Smooth muscle cell (in vitro differentiated cells): ENCODE measurements at regions not wholly inside any gene's neighbourhood (a gene's known extent, or its start where the extent isn't known, plus 50 kb on each side); places are given as distances from the start of the nearest gene placed in this dataset.

Source experiments
- DNase-seq: peaks from one replicate; lab custom pipeline; 2025; ENCODE audit not compliant: unreplicated experiment; lab: John Stamatoyannopoulos, UW
- H2AFZ ChIP-seq: fragments of 200-600 bp; sonication (generic); 2 replicates; pipeline ENCODE4 v1.6.0; 2016; ENCODE audit warnings: antibody characterized with exemption, low read depth, mild to moderate bottlenecking
- H3F3A ChIP-seq: fragments of 200-600 bp; sonication (generic); 2 replicates; pipeline ENCODE4 v1.6.0; 2017; ENCODE audit warnings: antibody characterized with exemption, low read depth
- H3K27ac ChIP-seq: fragments of 200-600 bp; sonication (generic); 2 replicates; pipeline ENCODE4 v1.5.1; 2016; ENCODE audit warnings: low read depth, mild to moderate bottlenecking
- H3K27me3 ChIP-seq: fragments of 200-600 bp; sonication (generic); 2 replicates; pipeline ENCODE4 v1.6.1; 2016; ENCODE audit warnings: low read depth, mild to moderate bottlenecking
- H3K36me3 ChIP-seq: fragments of 200-600 bp; sonication (generic); 2 replicates; pipeline ENCODE4 v1.5.1; 2016; ENCODE audit warnings: low read depth
- H3K4me1 ChIP-seq: fragments of 200-600 bp; sonication (generic); 2 replicates; pipeline ENCODE4 v1.5.1; 2016; ENCODE audit warnings: low read depth
- H3K4me2 ChIP-seq: fragments of 200-600 bp; sonication (generic); 2 replicates; pipeline ENCODE4 v1.6.0; 2016; ENCODE audit warnings: mild to moderate bottlenecking
- H3K4me3 ChIP-seq: fragments of 200-600 bp; sonication (generic); 2 replicates; pipeline ENCODE4 v1.5.1; 2016; ENCODE audit warnings: mild to moderate bottlenecking
- H3K79me2 ChIP-seq: fragments of 200-600 bp; sonication (generic); 2 replicates; pipeline ENCODE4 v1.6.0; 2016; ENCODE audit warnings: low read depth, mild to moderate bottlenecking
- H3K9ac ChIP-seq: fragments of 200-600 bp; sonication (generic); 2 replicates; pipeline ENCODE4 v1.6.0; 2016; ENCODE audit warnings: low read depth
- H3K9me3 ChIP-seq: fragments of 200-600 bp; sonication (generic); replicated peaks from 2 replicates; pipeline ENCODE4 v1.5.1; 2016; ENCODE audit warnings: low read depth
- H4K20me1 ChIP-seq: fragments of 200-600 bp; sonication (generic); 2 replicates; pipeline ENCODE4 v1.6.0; 2016; ENCODE audit warnings: low read depth
- WGBS: methylation state at CpG from one replicate; pipeline ENCODE4 v1.1.7; 2016; ENCODE audit warnings: low lambda C conversion rate; 5-methylcytosine and 5-hydroxymethylcytosine counted together
- TF ChIP-seq, protein P1 (sequence below): fragments of 200-600 bp; sonication (generic); IDR thresholded peaks from 2 replicates; pipeline ENCODE4 v1.5.1; 2017; ENCODE audit warnings: borderline replicate concordance, mild to moderate bottlenecking, antibody characterized with exemption; ENCODE audit not compliant: insufficient read depth, poor library complexity, severe bottlenecking

DNA sequence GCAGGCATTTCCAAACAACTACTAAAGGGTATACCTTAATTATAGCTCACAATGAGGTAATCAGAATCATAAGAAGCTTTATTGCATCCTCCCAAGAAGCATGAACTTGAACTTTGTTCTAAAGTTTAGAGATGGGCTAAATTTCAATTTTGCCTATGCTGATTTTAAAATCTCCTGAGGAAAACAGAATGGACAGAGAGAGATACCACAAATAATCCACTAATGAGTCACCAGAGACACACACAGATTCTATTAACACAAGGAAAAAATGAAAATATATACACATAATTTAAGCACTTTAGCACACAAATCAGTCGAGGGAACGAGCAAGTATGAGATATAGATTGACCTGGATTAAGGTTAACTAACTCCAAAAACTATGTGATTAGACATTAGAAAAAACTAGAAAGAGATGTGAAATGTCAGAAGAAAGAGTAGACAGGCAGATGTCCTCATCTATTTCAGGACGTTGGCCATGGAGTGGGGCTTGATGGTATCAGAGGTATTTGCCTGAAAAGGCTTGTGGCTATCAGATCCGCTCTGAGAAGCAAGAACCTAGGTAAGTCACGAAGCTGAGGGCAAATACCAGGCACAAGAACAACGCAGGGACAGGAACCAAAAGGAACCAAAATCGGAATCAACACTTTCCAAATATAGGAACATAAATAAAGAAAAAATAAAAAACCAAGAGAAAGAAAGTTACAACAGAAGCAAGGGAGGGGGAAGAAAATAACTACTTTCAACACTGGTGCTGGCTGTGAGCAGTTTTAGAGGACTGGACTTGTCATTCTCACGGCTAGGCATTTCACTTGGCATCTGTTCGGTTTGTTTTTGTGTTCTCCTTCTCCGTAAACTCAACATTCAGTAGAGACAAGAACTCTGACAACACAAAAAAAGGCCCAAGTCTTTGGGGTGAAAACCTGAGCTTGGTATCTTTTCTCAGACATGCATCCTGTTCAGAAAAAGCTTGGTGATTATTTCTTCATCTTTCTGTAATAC lies 294.6 kb upstream of the PUM3 start:
- Histone ChIP-seq H4K20me1 (no peaks in the 10 kb centered on the region), H3K4me2 (peak overlapping the region; percentile 53), H3K27ac (no peak overlapping the region), H3K36me3 (no peaks in the 10 kb centered on the region), H3K4me3 (no peak overlapping the region), H3K27me3 (no peaks in the 10 kb centered on the region), H3F3A (no peaks in the 10 kb centered on the region), H3K79me2 (no peaks in the 10 kb centered on the region), H3K9ac (no peak overlapping the region), H3K9me3 (no peaks in the 10 kb centered on the region), H2AFZ (peak overlapping the region; percentile 42), H3K4me1 (no peaks in the 10 kb centered on the region)
- TF ChIP-seq, protein P1, sequence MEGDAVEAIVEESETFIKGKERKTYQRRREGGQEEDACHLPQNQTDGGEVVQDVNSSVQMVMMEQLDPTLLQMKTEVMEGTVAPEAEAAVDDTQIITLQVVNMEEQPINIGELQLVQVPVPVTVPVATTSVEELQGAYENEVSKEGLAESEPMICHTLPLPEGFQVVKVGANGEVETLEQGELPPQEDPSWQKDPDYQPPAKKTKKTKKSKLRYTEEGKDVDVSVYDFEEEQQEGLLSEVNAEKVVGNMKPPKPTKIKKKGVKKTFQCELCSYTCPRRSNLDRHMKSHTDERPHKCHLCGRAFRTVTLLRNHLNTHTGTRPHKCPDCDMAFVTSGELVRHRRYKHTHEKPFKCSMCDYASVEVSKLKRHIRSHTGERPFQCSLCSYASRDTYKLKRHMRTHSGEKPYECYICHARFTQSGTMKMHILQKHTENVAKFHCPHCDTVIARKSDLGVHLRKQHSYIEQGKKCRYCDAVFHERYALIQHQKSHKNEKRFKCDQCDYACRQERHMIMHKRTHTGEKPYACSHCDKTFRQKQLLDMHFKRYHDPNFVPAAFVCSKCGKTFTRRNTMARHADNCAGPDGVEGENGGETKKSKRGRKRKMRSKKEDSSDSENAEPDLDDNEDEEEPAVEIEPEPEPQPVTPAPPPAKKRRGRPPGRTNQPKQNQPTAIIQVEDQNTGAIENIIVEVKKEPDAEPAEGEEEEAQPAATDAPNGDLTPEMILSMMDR: no peak
- DNase-seq: no peak
- 74% methylated on average over 10 of the region's 10 CpGs for WGBS

DNA sequence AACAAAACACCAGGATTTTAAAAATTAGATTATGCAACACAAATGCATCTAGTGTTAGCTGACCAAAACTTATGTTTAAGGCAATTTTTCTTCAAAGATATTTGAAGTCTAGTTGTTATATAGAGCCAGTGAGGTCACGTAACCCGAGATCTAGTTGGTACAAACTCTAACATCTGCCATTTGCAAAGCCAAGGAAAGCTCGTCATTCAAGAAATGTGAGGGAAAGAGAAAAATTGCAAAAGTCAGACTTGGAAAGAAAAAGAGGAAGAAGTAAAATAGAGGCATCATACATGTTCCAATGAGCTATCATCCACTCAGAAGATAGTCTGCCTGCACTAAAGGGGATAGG lies 293.4 kb upstream of the PUM3 start:
- Histone ChIP-seq H3K79me2 (no peaks in the 10 kb centered on the region), H3K4me3 (no peak overlapping the region), H2AFZ (no peak overlapping the region), H3K4me2 (no peak overlapping the region), H4K20me1 (no peaks in the 10 kb centered on the region), H3K9ac (no peak overlapping the region), H3K4me1 (no peaks in the 10 kb centered on the region), H3K27ac (no peak overlapping the region), H3K9me3 (no peaks in the 10 kb centered on the region), H3K36me3 (no peaks in the 10 kb centered on the region), H3K27me3 (no peaks in the 10 kb centered on the region), H3F3A (no peaks in the 10 kb centered on the region)
- TF ChIP-seq, protein P1: no peak
- no peak for DNase-seq
- 94% methylated on average over 3 of the region's 3 CpGs for WGBS

DNA sequence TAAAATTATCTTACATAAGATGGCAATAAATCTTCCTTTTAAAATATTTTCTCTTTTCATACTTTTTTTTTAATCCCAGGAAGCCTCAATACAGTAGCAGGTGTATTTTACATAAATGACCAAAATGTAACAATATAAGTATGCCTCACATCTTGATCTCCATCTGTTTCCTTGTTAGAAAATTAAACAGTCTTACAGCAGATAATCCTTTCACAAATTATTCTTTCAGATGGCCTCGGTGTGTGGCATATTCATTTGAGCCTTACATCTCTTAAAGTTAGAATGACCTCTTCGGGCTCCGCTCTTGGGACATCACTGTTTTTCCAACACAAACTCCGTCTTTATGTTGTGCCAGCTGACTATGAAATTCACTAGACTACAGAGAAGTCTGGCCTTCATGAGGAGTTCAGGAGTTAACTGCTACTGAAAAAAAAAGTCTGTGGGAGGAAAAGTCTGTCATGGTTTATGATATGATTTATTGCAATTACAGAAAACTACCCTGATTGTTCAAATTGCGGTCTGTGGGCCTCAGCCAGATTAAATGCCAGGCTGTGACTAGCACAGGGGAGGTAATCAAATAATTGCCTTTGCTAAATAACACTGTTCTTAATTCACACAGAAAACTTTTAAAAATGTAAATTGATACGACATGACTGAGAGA lies 292.9 kb upstream of the PUM3 start:
- no peak overlapping the region for H3K9ac ChIP-seq
- 84% methylated on average over 6 of the region's 6 CpGs for WGBS
- H3K27ac ChIP-seq: no peak overlapping the region
- H3K79me2 ChIP-seq: no peaks in the 10 kb centered on the region
- no peak overlapping the region for H2AFZ ChIP-seq
- H3K9me3 ChIP-seq: no peaks in the 10 kb centered on the region
- no peaks in the 10 kb centered on the region for H3F3A ChIP-seq
- H3K4me1 ChIP-seq: no peaks in the 10 kb centered on the region
- H3K27me3 ChIP-seq: no peaks in the 10 kb centered on the region
- no peak overlapping the region for H3K4me3 ChIP-seq
- no peaks in the 10 kb centered on the region for H3K36me3 ChIP-seq
- no peak overlapping the region for H3K4me2 ChIP-seq
- H4K20me1 ChIP-seq: no peaks in the 10 kb centered on the region
- TF ChIP-seq, protein P1: no peak
- no peak for DNase-seq
